Fibroblast of the conjunctiva (primary cell): ENCODE measurements at regions not wholly inside any gene's neighbourhood (a gene's known extent, or its start where the extent isn't known, plus 50 kb on each side); places are given as distances from the start of the nearest gene placed in this dataset.

ENCODE experiments used
- DNase-seq: peaks from one replicate; pipeline ENCODE4 v3.0.0-alpha.2; 2010; ENCODE audit warnings: low read depth

- DNase-seq, result no peak
Measured at GRCh38 chr21:18959817-18960216, 556.2 kb upstream of the TMPRSS15 start.

GRCh38 chr21:18960306-18960705 is 556.7 kb upstream of the TMPRSS15 start:
- no peak for DNase-seq

- no peak for DNase-seq
Measured at GRCh38 chr21:18970416-18970815, 566.8 kb upstream of the TMPRSS15 start.

DNA sequence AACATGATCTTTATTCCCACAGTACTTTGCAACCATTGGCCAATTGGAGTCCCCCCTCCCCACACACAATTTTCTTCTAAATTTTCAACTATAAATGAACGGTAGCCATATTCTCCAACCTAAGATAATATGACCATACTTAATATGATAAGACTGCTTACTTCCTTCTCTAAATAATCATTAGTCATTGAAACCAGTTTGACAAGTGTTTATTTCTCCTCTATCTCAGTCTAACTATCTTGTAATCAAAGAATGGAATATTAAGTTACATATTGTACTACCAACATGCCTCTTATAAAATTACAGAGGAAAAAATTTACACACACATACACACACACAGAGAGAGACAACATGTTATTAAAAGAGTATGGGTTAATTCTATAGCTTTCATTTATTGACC is 567.4 kb upstream of the TMPRSS15 start:
- no peak for DNase-seq

DNA sequence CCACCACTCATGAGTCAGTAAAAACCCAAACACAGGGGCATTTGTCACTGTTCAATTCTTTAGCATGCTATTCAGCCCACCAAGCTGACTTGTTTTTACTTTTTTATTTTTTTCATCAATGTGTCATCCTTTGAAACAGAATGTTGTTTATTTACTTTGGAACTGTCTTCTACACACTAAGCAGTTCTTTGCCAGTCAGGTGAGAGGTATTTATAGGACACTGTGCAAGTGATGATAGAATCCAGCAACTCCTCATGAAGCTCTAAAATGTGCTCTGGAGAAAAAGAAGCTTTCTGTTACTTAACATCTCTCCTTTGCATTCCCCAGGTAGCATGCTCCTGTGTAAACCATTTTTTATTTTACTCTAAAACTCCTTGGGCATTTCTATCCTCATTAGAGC is 582.0 kb upstream of the TMPRSS15 start:
- DNase-seq, result no peak

- DNase-seq, result no peak
Measured at GRCh38 chr21:18986197-18986596, 582.6 kb upstream of the TMPRSS15 start.

- no peak for DNase-seq
Measured at GRCh38 chr21:18987520-18988026, 584.0 kb upstream of the TMPRSS15 start.

GRCh38 chr21:18989953-18990495 is 586.4 kb upstream of the TMPRSS15 start:
- DNase-seq, result no peak

- DNase-seq, result no peak
Measured at GRCh38 chr21:18991846-18992245, 588.3 kb upstream of the TMPRSS15 start.

DNA sequence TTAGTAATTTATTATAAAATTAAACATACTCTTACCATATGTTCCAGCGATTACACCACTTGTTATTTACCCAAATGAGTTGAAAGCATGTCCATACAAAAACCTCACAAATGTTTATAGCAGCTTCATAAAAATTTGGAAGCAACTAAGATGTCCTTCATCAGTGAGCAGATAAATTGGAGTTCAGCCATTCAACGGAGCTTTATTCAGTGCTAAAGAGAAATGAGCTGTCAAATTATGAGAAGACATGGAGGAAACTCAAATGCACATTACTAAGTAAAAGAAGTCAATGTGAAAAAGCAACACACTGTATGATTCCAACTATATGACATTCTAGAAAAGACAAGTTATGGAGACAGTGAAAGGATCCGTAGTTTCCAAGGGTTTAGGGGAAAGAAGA is 606.7 kb upstream of the TMPRSS15 start:
- DNase-seq, result no peak

DNA sequence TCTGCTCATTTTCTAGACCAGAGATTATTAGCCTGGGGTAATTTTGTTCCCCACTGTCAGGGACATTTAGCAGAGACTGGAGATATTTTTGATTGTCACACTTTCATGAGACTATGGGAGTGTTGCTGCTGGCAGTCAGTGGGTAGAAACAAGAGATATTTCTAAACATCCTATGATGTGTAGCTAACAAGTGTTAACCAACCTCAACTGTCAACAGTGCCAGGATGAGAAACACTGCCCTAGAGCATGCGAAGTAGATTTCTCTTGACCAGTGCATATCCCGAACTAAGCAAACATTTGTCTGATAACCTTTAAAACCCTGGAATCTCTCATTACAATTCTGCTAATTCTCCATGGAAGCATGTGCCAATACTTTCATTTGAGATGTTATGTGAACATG is 607.4 kb upstream of the TMPRSS15 start:
- DNase-seq, result no peak

- no peak for DNase-seq
Measured at GRCh38 chr21:19011451-19011850, 607.9 kb upstream of the TMPRSS15 start.

- DNase-seq, result no peak
Measured at GRCh38 chr21:19013916-19014315, 610.3 kb upstream of the TMPRSS15 start.

DNA sequence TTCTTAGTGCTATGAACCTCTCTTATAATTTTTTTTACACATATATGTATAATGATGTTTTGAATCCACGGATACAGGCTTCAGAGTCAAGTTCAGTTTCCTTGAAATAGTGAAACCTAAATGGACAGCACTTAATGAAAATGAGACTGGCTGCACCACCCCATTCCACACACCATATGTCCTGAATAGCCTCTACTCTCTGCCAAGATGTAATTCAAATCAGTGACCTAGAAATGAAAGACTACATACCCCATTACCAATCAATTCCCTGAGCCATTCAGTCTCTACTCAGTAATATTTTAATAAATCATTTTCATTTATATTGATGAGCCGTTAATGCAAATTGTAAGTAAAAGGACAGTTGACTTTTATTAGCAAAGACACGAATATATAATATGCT is 614.9 kb upstream of the TMPRSS15 start:
- DNase-seq, result no peak

DNA sequence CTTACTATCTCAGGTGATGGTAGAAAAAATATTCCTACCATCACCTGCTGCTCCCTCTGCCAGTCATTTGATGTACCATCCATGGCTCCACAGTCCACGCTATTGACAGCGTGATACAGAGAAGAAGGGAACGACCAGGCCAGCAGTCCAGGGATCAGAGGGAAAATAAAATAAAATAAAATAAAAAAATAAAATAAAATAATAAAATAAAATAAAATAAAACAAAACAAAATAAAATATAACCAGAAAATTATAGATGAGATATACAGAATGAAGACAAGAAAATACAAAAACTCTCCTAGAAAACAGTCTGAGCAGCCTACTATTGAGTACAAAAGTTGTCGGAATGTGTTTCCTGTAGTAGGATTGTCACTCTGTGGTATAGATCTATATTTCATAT is 619.4 kb upstream of the TMPRSS15 start:
- DNase-seq, result no peak

GRCh38 chr21:19026911-19027310 is 623.3 kb upstream of the TMPRSS15 start:
- no peak for DNase-seq

- no peak for DNase-seq
Measured at GRCh38 chr21:19029816-19030215, 626.2 kb upstream of the TMPRSS15 start.

DNA sequence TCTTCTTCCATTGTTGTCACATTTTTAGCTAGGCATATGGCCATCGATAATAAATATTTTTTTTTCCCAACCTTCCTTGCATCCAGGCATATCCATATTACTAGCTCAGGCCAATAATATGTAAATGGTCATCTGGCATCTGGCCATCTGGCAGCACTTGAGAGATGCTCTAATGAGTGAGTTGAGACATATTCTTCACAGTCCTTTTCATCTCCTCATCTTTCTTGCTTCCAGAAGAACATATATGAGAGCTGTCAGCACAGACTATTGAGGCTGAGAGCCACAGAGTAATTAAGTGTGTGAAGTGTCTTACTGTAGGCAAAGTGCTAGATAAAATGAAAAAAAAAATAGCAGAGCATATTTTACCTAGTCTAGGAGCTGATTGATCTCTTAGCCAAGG is 628.4 kb upstream of the TMPRSS15 start:
- no peak for DNase-seq

DNA sequence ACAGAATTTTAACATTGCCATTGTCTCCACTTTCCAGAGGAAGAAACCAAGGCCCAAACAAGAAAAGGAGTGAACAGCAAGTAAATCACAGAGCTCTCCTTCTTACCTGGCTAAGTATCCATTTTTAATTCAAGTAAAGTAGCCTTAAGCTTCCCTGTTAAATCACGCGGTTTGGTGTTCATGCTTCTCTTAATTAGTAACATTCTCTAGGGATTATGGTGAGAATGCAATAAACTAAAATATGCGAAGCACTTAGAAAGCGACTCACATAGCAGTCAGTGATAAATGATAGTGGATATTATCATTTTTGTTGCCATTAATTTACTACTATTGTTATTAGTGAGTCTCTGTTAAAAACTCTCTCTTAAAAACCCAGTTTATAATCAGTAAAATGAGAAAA is 630.5 kb upstream of the TMPRSS15 start:
- no peak for DNase-seq

- DNase-seq, result no peak
Measured at GRCh38 chr21:19034560-19034959, 631.0 kb upstream of the TMPRSS15 start.

- no peak for DNase-seq
Measured at GRCh38 chr21:19045876-19046275, 642.3 kb upstream of the TMPRSS15 start.

GRCh38 chr21:19048098-19048672 is 644.6 kb upstream of the TMPRSS15 start:
- no peak for DNase-seq

DNA sequence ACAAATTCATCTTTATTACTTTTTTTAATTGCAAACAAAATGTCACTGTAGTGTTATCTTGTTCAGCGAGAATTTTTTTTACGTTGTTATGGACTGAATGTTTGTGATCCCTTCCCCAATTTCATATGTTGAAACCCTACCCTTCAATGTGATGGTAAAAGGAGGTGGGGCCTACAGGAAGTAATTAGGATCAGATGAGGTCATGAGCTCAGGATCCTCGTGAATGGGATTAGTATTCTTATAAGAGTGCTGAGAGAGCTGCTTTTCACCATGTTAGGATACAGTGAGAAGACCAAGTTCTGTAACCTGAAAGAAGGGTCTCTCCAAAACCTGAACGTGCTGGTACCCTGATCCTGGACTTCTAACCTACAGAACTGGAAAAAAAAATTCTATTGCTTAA is 646.0 kb upstream of the TMPRSS15 start:
- DNase-seq, result no peak

DNA sequence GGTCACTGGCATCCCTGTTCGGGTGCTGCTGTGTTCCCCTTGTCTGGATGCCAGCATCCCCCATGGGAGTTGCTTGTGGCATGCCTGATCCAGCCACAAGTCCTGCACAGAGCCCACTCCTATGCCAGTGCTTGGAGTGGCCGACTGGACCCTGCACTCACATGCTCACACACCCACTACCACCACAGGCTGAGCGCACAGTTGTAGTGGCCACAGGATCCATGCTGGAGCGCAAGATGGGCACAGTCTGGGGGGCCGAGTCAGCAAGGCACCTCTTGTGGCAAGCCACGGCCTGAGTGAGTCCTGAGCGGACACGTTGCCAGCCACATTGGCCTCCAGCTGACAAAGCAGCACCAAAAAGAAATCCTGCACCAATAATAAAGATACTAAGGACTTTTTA is 661.6 kb upstream of the TMPRSS15 start:
- no peak for DNase-seq
